Umbilical cord (tissue), 1 donor: ENCODE measurements at regions not wholly inside any gene's neighbourhood (a gene's known extent, or its start where the extent isn't known, plus 50 kb on each side); places are given as distances from the start of the nearest gene placed in this dataset.
A peak's percentile ranks its signal among the peaks of the same experiment; 100 is the strongest.

Source experiments
- DNase-seq: peaks from one replicate; pipeline ENCODE4 v3.0.0-alpha.2; 2015; ENCODE audit warnings: low spot score

GRCh38 chr11:128226106-128226716 lies 361.1 kb downstream of the ETS1 start:
- no peak for DNase-seq

GRCh38 chr11:128222245-128222884 lies 365.0 kb downstream of the ETS1 start:
- DNase-seq = no peak

- DNase-seq = no peak
Observed at GRCh38 chr11:128219731-128220120, 367.6 kb downstream of the ETS1 start.

- DNase-seq = no peak
Observed at GRCh38 chr11:128216198-128216597, 371.2 kb downstream of the ETS1 start.

GRCh38 chr11:128215238-128215882 lies 372.0 kb downstream of the ETS1 start:
- no peak for DNase-seq

GRCh38 chr11:128214263-128214662 lies 373.1 kb downstream of the ETS1 start:
- DNase-seq = no peak

- DNase-seq = no peak
Observed at GRCh38 chr11:128213461-128213860, 373.9 kb downstream of the ETS1 start.

- DNase-seq = no peak
Observed at GRCh38 chr11:128212324-128212723, 375.0 kb downstream of the ETS1 start.

GRCh38 chr11:128210148-128210940 lies 377.0 kb downstream of the ETS1 start:
- peak; percentile 89 for DNase-seq

- no peak for DNase-seq
Observed at GRCh38 chr11:128209138-128209435, 378.3 kb downstream of the ETS1 start.

GRCh38 chr11:128208329-128209137 lies 378.8 kb downstream of the ETS1 start:
- DNase-seq = no peak

- no peak for DNase-seq
Observed at GRCh38 chr11:128207861-128208321, 379.5 kb downstream of the ETS1 start.

- DNase-seq = no peak
Observed at GRCh38 chr11:128206461-128206860, 380.9 kb downstream of the ETS1 start.

- DNase-seq = no peak
Observed at GRCh38 chr11:128205796-128206195, 381.6 kb downstream of the ETS1 start.

- no peak for DNase-seq
Observed at GRCh38 chr11:128204898-128205297, 382.5 kb downstream of the ETS1 start.

- DNase-seq = no peak
Observed at GRCh38 chr11:128201801-128202200, 385.6 kb downstream of the ETS1 start.

- no peak for DNase-seq
Observed at GRCh38 chr11:128201009-128201408, 386.3 kb downstream of the ETS1 start.

- no peak for DNase-seq
Observed at GRCh38 chr11:128200467-128200866, 386.9 kb downstream of the ETS1 start.

- DNase-seq = no peak
Observed at GRCh38 chr11:128198216-128198772, 389.1 kb downstream of the ETS1 start.

GRCh38 chr11:128196235-128196634 lies 391.1 kb downstream of the ETS1 start:
- DNase-seq = no peak

GRCh38 chr11:128195756-128196155 lies 391.6 kb downstream of the ETS1 start:
- no peak for DNase-seq
